ENCODE measurements at regions not wholly inside any gene's neighbourhood (a gene's known extent, or its start where the extent isn't known, plus 50 kb on each side); places are given as distances from the start of the nearest gene placed in this dataset.

GRCh38 chr18:33875029-33875565 lies 297.1 kb downstream of the ASXL3 start:
- TF ChIP-seq CTCF (conservative IDR thresholded peaks at IDR 0.05 in 1 of 2, IDR thresholded peaks at IDR 0.05 in 1 of 2; ENCODE audit: extremely low read depth in 1 of 2, insufficient read depth in 1 of 2, low read depth in 1 of 2, low read length in 2 of 2) (no peak), EZH2 (IDR thresholded peaks at IDR 0.05; ENCODE audit: borderline replicate concordance, low read length) (no peak)

Data from mammary epithelial cell (primary cell).